ENCODE measurements at regions not wholly inside any gene's neighbourhood (a gene's known extent, or its start where the extent isn't known, plus 50 kb on each side); places are given as distances from the start of the nearest gene placed in this dataset.

DNA sequence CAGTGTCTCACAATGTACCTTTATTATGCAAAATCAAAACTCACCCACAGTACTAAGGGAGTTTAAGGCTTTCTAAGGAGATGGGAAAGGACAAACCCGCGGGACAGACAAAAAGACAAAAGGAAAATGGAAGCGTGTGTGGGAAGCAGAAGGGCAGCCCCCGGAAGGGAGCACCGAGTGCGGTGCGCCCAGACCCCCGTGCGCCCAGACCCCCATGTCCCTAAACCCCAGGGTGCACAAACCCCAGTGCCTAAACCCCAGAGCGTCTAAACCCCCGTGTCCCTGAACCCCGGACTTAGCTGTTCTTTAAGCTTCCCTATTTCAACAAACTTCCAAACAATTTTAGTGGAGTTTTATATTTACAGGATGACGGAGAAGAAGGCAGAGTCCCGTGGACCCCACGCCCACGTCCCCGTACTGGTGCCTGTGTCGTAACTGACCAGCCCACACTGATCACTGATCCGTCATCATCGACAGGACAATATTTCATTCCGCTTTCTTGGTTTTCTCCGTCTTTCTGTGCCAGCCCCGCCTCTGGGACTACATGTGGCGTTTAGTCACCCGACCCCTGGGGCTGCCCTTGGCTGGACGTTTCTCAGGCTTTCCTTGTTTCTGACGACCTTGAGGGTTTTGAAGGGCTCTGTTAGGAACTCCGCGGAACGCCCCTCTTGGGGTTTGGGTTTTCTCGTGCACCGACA lies 76.9 kb downstream of the RTP5 start:
- Histone ChIP-seq H3K9ac (ENCODE audit: extremely low read depth, insufficient read length, low read length) (no peak overlapping the region), H3K56ac (ENCODE audit: insufficient read length, low read depth, low read length) (no peak overlapping the region), H2BK5ac (ENCODE audit: insufficient read length, low read length) (no peak overlapping the region), H4K8ac (replicated peaks; ENCODE audit: insufficient read length, low read depth, low read length) (no peak overlapping the region), H4K5ac (ENCODE audit: insufficient read length, low read depth, low read length) (no peak overlapping the region), H2AK5ac (ENCODE audit: insufficient read length, low read length) (no peak overlapping the region), H3K23me2 (ENCODE audit: insufficient read length, low read depth, low read length, poor library complexity, severe bottlenecking) (peaks cover 2% of the 10 kb centered on the region), H4K91ac (ENCODE audit: insufficient read length, low read depth, low read length) (no peak overlapping the region), H2BK15ac (ENCODE audit: low read depth, low read length) (no peak overlapping the region), H2AFZ (ENCODE audit: low read length) (no peak overlapping the region), H3K4ac (ENCODE audit: low read depth, low read length) (no peak overlapping the region), H4K20me1 (ENCODE audit: control insufficient read depth, insufficient read depth, insufficient read length) (no peaks in the 10 kb centered on the region), H3K4me2 (ENCODE audit: insufficient read depth, insufficient read length, low read length) (peak overlapping the region; percentile 9), H3K4me1 (ENCODE audit: insufficient read depth, low read length) (peaks cover 4% of the 10 kb centered on the region; the same call in 1 of the 2 replicates), H3K9me3 (ENCODE audit: control insufficient read depth, low read depth, low read length) (no peaks in the 10 kb centered on the region), H3K14ac (ENCODE audit: insufficient read depth, low read length) (no peak overlapping the region), H3K79me2 (ENCODE audit: insufficient read depth, low read length) (no peaks in the 10 kb centered on the region), H2BK20ac (ENCODE audit: low read depth, low read length, poor library complexity, severe bottlenecking) (no peak overlapping the region), H3K79me1 (ENCODE audit: insufficient read depth, low read depth, low read length, poor library complexity, severe bottlenecking) (no peaks in the 10 kb centered on the region), H3K23ac (ENCODE audit: insufficient read length, low read depth, low read length) (no peak overlapping the region), H2BK120ac (ENCODE audit: low read depth, low read length, poor library complexity, severe bottlenecking) (no peak overlapping the region), H3K27ac (ENCODE audit: insufficient read length, low read depth, low read length) (no peak overlapping the region), H3T11ph (ENCODE audit: low read length) (no peak overlapping the region), H3K18ac (ENCODE audit: insufficient read length, low read depth, low read length) (no peak overlapping the region), H2BK12ac (ENCODE audit: insufficient read length, low read depth, low read length) (no peak overlapping the region), H3K27me3 (ENCODE audit: insufficient read depth, low read length) (peaks cover 11% of the 10 kb centered on the region; the same call in 1 of the 2 replicates)
- WGBS (ENCODE audit: extremely low coverage, insufficient read length, low lambda C conversion rate) = no CpG with 5 or more reads among the region's 32 CpGs
- Mint-ChIP-seq H3K36me3 (ENCODE audit: insufficient read depth in 1 of 3, low read depth in 3 of 3) (peaks cover 0 to 6% (median 5%) of the 10 kb centered on the region in 3 experiments; a peak in 4 of 7 replicates), H3K27me3 (ENCODE audit: low read depth) (peaks cover 89% of the 10 kb centered on the region), H3K9me3 (peaks cover 5 to 6% of the 10 kb centered on the region in 2 experiments; a peak in 4 of 5 replicates), H3K4me3 (peak overlapping the region in 1 of 2 experiments; percentile 59; a peak in 2 of 5 replicates), H3K4me1 (peaks cover 26% of the 10 kb centered on the region in 2 experiments), H3K27ac (peak overlapping the region in 1 of 3 experiments; percentile 37; a peak in 1 of 7 replicates)
- TF ChIP-seq, protein P1, sequence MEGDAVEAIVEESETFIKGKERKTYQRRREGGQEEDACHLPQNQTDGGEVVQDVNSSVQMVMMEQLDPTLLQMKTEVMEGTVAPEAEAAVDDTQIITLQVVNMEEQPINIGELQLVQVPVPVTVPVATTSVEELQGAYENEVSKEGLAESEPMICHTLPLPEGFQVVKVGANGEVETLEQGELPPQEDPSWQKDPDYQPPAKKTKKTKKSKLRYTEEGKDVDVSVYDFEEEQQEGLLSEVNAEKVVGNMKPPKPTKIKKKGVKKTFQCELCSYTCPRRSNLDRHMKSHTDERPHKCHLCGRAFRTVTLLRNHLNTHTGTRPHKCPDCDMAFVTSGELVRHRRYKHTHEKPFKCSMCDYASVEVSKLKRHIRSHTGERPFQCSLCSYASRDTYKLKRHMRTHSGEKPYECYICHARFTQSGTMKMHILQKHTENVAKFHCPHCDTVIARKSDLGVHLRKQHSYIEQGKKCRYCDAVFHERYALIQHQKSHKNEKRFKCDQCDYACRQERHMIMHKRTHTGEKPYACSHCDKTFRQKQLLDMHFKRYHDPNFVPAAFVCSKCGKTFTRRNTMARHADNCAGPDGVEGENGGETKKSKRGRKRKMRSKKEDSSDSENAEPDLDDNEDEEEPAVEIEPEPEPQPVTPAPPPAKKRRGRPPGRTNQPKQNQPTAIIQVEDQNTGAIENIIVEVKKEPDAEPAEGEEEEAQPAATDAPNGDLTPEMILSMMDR (conservative IDR thresholded peaks at IDR 0.05) = no peak
- DNase-seq = no peak
